ENCODE measurements at regions not wholly inside any gene's neighbourhood (a gene's known extent, or its start where the extent isn't known, plus 50 kb on each side); places are given as distances from the start of the nearest gene placed in this dataset.

DNA sequence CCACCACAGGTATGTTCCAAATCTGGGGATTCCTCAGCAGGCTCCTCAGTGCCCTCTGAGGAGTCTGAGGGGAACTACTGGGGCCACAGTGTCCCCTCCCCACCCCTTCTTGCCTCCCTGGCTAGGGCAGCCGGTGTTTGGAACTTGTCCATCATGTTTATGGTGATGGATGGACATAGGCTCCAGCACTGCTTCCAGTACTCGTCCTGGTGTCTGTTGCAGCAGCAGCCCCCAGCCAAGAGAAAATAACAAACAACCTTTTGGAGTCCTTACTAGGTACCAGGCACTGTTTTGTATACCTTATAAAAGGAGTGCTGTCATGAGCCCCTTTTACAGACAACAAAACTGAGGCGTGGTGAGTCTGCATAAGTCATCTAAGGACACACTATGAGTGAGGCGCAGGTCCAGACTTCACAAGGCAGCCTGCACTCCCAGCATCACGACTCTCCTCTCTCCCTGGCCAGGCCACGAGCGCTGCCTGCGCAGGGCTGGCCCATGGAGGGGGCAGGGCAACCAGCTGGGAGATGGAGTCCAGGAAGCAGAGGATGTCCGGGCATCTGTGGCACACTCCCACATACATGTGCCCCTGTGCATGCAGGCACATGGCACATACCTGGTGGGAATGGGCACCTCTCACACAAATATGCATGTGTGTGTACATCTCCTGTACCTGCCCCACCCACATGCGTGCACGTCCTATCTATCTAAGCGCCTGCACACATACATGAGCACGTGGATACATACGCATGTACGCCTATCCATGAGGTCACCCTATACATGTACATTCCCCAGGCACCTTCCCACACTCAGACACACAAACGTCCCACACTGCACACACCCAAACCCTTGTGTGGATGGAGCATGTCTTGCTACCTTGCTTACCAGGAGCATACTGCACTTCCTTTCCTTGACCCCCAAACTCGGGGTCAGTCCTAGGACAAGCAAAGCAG is 152.7 kb downstream of the VEGFA start (continued):
- TF ChIP-seq, protein P1, sequence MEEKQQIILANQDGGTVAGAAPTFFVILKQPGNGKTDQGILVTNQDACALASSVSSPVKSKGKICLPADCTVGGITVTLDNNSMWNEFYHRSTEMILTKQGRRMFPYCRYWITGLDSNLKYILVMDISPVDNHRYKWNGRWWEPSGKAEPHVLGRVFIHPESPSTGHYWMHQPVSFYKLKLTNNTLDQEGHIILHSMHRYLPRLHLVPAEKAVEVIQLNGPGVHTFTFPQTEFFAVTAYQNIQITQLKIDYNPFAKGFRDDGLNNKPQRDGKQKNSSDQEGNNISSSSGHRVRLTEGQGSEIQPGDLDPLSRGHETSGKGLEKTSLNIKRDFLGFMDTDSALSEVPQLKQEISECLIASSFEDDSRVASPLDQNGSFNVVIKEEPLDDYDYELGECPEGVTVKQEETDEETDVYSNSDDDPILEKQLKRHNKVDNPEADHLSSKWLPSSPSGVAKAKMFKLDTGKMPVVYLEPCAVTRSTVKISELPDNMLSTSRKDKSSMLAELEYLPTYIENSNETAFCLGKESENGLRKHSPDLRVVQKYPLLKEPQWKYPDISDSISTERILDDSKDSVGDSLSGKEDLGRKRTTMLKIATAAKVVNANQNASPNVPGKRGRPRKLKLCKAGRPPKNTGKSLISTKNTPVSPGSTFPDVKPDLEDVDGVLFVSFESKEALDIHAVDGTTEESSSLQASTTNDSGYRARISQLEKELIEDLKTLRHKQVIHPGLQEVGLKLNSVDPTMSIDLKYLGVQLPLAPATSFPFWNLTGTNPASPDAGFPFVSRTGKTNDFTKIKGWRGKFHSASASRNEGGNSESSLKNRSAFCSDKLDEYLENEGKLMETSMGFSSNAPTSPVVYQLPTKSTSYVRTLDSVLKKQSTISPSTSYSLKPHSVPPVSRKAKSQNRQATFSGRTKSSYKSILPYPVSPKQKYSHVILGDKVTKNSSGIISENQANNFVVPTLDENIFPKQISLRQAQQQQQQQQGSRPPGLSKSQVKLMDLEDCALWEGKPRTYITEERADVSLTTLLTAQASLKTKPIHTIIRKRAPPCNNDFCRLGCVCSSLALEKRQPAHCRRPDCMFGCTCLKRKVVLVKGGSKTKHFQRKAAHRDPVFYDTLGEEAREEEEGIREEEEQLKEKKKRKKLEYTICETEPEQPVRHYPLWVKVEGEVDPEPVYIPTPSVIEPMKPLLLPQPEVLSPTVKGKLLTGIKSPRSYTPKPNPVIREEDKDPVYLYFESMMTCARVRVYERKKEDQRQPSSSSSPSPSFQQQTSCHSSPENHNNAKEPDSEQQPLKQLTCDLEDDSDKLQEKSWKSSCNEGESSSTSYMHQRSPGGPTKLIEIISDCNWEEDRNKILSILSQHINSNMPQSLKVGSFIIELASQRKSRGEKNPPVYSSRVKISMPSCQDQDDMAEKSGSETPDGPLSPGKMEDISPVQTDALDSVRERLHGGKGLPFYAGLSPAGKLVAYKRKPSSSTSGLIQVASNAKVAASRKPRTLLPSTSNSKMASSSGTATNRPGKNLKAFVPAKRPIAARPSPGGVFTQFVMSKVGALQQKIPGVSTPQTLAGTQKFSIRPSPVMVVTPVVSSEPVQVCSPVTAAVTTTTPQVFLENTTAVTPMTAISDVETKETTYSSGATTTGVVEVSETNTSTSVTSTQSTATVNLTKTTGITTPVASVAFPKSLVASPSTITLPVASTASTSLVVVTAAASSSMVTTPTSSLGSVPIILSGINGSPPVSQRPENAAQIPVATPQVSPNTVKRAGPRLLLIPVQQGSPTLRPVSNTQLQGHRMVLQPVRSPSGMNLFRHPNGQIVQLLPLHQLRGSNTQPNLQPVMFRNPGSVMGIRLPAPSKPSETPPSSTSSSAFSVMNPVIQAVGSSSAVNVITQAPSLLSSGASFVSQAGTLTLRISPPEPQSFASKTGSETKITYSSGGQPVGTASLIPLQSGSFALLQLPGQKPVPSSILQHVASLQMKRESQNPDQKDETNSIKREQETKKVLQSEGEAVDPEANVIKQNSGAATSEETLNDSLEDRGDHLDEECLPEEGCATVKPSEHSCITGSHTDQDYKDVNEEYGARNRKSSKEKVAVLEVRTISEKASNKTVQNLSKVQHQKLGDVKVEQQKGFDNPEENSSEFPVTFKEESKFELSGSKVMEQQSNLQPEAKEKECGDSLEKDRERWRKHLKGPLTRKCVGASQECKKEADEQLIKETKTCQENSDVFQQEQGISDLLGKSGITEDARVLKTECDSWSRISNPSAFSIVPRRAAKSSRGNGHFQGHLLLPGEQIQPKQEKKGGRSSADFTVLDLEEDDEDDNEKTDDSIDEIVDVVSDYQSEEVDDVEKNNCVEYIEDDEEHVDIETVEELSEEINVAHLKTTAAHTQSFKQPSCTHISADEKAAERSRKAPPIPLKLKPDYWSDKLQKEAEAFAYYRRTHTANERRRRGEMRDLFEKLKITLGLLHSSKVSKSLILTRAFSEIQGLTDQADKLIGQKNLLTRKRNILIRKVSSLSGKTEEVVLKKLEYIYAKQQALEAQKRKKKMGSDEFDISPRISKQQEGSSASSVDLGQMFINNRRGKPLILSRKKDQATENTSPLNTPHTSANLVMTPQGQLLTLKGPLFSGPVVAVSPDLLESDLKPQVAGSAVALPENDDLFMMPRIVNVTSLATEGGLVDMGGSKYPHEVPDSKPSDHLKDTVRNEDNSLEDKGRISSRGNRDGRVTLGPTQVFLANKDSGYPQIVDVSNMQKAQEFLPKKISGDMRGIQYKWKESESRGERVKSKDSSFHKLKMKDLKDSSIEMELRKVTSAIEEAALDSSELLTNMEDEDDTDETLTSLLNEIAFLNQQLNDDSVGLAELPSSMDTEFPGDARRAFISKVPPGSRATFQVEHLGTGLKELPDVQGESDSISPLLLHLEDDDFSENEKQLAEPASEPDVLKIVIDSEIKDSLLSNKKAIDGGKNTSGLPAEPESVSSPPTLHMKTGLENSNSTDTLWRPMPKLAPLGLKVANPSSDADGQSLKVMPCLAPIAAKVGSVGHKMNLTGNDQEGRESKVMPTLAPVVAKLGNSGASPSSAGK (IDR thresholded peaks at IDR 0.05) = peak; percentile 15; the same call in 1 of the 2 replicates
- TF ChIP-seq, protein P2, sequence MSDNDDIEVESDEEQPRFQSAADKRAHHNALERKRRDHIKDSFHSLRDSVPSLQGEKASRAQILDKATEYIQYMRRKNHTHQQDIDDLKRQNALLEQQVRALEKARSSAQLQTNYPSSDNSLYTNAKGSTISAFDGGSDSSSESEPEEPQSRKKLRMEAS (CRISPR knock-in tag; IDR thresholded peaks at IDR 0.05) = peak; percentile 40; the same call in 1 of the 2 replicates
- TF ChIP-seq ZNF696 (CRISPR knock-in tag; conservative IDR thresholded peaks at IDR 0.05) (no peak), SMARCA5 (IDR thresholded peaks at IDR 0.05) (peak; percentile 78; the same call in 1 of the 2 replicates), KDM4B (IDR thresholded peaks at IDR 0.05; ENCODE audit: borderline replicate concordance in 2 of 2, low read depth in 1 of 2) (0 out of 4 replicates have a peak, but pooled peaks of 1 of the 2 experiments have one; percentile 51), ESRRA (IDR thresholded peaks at IDR 0.05; ENCODE audit: borderline replicate concordance, low read depth) (peak; percentile 48), ZNF24 (IDR thresholded peaks at IDR 0.05) (no peak)
- TF ChIP-seq, protein P3, sequence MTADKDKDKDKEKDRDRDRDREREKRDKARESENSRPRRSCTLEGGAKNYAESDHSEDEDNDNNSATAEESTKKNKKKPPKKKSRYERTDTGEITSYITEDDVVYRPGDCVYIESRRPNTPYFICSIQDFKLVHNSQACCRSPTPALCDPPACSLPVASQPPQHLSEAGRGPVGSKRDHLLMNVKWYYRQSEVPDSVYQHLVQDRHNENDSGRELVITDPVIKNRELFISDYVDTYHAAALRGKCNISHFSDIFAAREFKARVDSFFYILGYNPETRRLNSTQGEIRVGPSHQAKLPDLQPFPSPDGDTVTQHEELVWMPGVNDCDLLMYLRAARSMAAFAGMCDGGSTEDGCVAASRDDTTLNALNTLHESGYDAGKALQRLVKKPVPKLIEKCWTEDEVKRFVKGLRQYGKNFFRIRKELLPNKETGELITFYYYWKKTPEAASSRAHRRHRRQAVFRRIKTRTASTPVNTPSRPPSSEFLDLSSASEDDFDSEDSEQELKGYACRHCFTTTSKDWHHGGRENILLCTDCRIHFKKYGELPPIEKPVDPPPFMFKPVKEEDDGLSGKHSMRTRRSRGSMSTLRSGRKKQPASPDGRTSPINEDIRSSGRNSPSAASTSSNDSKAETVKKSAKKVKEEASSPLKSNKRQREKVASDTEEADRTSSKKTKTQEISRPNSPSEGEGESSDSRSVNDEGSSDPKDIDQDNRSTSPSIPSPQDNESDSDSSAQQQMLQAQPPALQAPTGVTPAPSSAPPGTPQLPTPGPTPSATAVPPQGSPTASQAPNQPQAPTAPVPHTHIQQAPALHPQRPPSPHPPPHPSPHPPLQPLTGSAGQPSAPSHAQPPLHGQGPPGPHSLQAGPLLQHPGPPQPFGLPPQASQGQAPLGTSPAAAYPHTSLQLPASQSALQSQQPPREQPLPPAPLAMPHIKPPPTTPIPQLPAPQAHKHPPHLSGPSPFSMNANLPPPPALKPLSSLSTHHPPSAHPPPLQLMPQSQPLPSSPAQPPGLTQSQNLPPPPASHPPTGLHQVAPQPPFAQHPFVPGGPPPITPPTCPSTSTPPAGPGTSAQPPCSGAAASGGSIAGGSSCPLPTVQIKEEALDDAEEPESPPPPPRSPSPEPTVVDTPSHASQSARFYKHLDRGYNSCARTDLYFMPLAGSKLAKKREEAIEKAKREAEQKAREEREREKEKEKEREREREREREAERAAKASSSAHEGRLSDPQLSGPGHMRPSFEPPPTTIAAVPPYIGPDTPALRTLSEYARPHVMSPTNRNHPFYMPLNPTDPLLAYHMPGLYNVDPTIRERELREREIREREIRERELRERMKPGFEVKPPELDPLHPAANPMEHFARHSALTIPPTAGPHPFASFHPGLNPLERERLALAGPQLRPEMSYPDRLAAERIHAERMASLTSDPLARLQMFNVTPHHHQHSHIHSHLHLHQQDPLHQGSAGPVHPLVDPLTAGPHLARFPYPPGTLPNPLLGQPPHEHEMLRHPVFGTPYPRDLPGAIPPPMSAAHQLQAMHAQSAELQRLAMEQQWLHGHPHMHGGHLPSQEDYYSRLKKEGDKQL (CRISPR knock-in tag; IDR thresholded peaks at IDR 0.05; ENCODE audit: borderline replicate concordance) = peak; percentile 53; the same call in 1 of the 2 replicates

Measured in K562 (cell line).